ENCODE measurements at regions not wholly inside any gene's neighbourhood (a gene's known extent, or its start where the extent isn't known, plus 50 kb on each side); places are given as distances from the start of the nearest gene placed in this dataset.
"Not testable (repeated sequence)": the region's sequence is repeated elsewhere in the genome, so short reads cannot be mapped to it uniquely, and the experiment has no call there.

DNA sequence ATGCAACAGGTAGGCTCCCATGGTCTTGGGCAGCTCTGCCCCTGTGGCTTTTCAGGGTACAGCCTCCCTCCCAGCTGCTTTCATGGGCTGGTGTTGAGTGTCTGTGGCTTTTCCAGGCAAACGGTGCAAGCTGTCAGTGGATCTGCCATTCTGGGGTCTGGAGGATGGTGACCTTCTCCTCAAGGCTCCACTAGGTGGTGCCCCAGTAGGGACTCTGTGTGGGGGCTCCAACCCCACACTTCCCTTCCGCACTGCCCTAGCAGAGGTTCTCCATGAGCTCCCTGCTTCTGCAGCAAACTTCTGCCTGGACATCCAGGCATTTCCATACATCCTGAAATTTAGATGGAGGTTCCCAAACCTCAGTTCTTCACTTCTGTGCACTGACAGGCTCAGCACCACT lies 229.8 kb upstream of the TNC start:
- TF ChIP-seq, protein P1, sequence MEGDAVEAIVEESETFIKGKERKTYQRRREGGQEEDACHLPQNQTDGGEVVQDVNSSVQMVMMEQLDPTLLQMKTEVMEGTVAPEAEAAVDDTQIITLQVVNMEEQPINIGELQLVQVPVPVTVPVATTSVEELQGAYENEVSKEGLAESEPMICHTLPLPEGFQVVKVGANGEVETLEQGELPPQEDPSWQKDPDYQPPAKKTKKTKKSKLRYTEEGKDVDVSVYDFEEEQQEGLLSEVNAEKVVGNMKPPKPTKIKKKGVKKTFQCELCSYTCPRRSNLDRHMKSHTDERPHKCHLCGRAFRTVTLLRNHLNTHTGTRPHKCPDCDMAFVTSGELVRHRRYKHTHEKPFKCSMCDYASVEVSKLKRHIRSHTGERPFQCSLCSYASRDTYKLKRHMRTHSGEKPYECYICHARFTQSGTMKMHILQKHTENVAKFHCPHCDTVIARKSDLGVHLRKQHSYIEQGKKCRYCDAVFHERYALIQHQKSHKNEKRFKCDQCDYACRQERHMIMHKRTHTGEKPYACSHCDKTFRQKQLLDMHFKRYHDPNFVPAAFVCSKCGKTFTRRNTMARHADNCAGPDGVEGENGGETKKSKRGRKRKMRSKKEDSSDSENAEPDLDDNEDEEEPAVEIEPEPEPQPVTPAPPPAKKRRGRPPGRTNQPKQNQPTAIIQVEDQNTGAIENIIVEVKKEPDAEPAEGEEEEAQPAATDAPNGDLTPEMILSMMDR (IDR thresholded peaks at IDR 0.05; ENCODE audit: poor library complexity), result not testable (repeated sequence)
- TF ChIP-seq EZH2phosphoT487 (IDR thresholded peaks at IDR 0.05; ENCODE audit: low read depth, severe bottlenecking, unreplicated experiment); EZH2 (IDR thresholded peaks at IDR 0.05; ENCODE audit: borderline replicate concordance): not testable (repeated sequence)
